HFFc6 (cell line): ENCODE measurements at regions not wholly inside any gene's neighbourhood (a gene's known extent, or its start where the extent isn't known, plus 50 kb on each side); places are given as distances from the start of the nearest gene placed in this dataset.

Experiments
- DNase-seq: peaks from one replicate; pipeline ENCODE4 v3.0.0-alpha.2; 2018
- H3K27ac Mint-ChIP-seq: 2 replicates; pipeline ENCODE4 v1.8.0; 2020; ENCODE audit warnings: mild to moderate bottlenecking, mixed read lengths
- H3K27me3 Mint-ChIP-seq: 2 replicates; pipeline ENCODE4 v1.8.0; 2021; ENCODE audit warnings: mild to moderate bottlenecking, moderate library complexity, mixed read lengths; ENCODE audit not compliant: insufficient read depth
- H3K36me3 Mint-ChIP-seq: 2 replicates; pipeline ENCODE4 v1.8.0; 2021; ENCODE audit warnings: low read depth, mixed read lengths
- H3K4me1 Mint-ChIP-seq: 2 replicates; pipeline ENCODE4 v1.8.0; 2020; ENCODE audit warnings: low read depth, mixed read lengths
- H3K4me3 Mint-ChIP-seq: 2 replicates; pipeline ENCODE4 v1.8.0; 2020; ENCODE audit warnings: mild to moderate bottlenecking, moderate library complexity, mixed read lengths
- H3K9me3 Mint-ChIP-seq: 2 replicates; pipeline ENCODE4 v1.8.0; 2020; ENCODE audit warnings: mild to moderate bottlenecking, mixed read lengths
- TF ChIP-seq, protein P1 (sequence below): fragments of 200-600 bp; sonication (generic); IDR thresholded peaks from 2 replicates; pipeline ENCODE4 v1.5.0; 2021; ENCODE audit warnings: antibody characterized with exemption, mild to moderate bottlenecking

- H3K27me3 Mint-ChIP-seq, result peaks cover 8% of the 10 kb centered on the region
- DNase-seq, result no peak
- TF ChIP-seq, protein P1, sequence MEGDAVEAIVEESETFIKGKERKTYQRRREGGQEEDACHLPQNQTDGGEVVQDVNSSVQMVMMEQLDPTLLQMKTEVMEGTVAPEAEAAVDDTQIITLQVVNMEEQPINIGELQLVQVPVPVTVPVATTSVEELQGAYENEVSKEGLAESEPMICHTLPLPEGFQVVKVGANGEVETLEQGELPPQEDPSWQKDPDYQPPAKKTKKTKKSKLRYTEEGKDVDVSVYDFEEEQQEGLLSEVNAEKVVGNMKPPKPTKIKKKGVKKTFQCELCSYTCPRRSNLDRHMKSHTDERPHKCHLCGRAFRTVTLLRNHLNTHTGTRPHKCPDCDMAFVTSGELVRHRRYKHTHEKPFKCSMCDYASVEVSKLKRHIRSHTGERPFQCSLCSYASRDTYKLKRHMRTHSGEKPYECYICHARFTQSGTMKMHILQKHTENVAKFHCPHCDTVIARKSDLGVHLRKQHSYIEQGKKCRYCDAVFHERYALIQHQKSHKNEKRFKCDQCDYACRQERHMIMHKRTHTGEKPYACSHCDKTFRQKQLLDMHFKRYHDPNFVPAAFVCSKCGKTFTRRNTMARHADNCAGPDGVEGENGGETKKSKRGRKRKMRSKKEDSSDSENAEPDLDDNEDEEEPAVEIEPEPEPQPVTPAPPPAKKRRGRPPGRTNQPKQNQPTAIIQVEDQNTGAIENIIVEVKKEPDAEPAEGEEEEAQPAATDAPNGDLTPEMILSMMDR, result no peak
- no peak overlapping the region for H3K27ac Mint-ChIP-seq
- no peak overlapping the region for H3K4me3 Mint-ChIP-seq
- H3K36me3 Mint-ChIP-seq, result no peaks in the 10 kb centered on the region
- H3K9me3 Mint-ChIP-seq, result peaks cover 23% of the 10 kb centered on the region; the same call in 1 of the 2 replicates
- H3K4me1 Mint-ChIP-seq, result no peaks in the 10 kb centered on the region
Measured at GRCh38 chr20:48205281-48205782, 420.1 kb upstream of the SULF2 start.

GRCh38 chr20:48204499-48204898 lies 419.2 kb upstream of the SULF2 start:
- DNase-seq, result no peak
- H3K4me3 Mint-ChIP-seq, result no peak overlapping the region
- no peak overlapping the region for H3K27ac Mint-ChIP-seq
- H3K36me3 Mint-ChIP-seq, result no peaks in the 10 kb centered on the region
- H3K9me3 Mint-ChIP-seq, result peaks cover 23% of the 10 kb centered on the region; the same call in 1 of the 2 replicates
- no peaks in the 10 kb centered on the region for H3K4me1 Mint-ChIP-seq
- TF ChIP-seq, protein P1, result no peak
- H3K27me3 Mint-ChIP-seq, result peaks cover 8% of the 10 kb centered on the region

DNA sequence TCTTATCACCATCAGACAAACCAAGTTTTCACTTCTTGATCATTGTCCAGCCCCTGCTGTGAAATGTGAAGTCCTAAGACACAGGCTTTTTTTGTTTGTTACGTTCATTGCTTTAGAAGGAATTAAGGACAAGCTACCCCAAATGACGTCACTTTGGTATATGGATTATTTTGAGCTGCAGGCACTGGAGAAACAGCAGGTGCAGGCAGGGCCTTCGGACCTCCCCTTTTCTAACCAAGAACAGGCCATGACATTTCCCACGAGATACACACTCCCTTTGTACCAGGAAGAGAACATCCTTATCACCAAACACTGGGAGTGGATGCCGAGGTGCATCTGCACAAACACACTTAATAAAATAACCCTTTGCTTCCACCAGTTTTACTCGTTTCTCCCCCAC lies 418.0 kb upstream of the SULF2 start:
- no peaks in the 10 kb centered on the region for H3K36me3 Mint-ChIP-seq
- no peak overlapping the region for H3K4me3 Mint-ChIP-seq
- peaks cover 23% of the 10 kb centered on the region; the same call in 1 of the 2 replicates for H3K9me3 Mint-ChIP-seq
- TF ChIP-seq, protein P1, result no peak
- peaks cover 8% of the 10 kb centered on the region for H3K27me3 Mint-ChIP-seq
- H3K4me1 Mint-ChIP-seq, result no peaks in the 10 kb centered on the region
- no peak for DNase-seq
- no peak overlapping the region for H3K27ac Mint-ChIP-seq

DNA sequence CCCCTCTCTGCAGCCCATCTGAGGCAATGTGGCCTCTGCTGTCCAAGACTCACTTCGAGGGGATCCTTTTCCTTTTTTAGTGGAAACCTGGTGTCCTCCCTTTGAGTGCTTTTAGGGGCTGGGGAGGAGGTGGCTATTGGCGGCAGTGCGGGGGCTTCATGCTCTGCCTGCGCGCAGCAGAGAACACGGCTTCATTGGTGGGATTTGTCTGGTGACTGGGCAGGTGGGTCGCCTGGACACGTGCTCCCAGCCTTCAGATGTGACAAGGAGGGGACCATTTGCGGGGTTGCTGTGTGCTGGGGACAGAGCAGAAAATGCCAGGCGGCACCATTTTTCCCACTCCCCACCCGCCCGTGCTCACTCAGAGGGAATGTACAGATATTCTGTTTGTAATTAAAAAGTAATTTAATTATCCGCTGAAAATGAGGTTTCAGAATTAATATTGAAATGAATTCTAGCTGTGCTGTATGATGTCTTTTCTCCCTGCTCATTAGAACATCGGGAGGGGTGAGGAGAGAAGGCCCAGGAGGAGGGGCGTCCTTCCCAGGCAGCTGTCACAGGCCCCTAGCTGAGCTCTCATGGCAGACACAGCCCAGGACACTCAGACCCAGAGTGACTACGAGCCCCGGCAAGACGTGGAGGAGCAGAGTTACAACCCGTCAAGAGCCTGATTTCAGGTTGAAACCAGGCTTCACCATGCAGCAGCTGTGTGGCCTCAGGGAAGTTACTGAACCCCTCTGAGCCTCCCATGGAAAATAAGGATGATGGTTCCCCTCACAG lies 417.2 kb upstream of the SULF2 start:
- Mint-ChIP-seq H3K9me3 (peaks cover 24% of the 10 kb centered on the region; the same call in 1 of the 2 replicates), H3K27me3 (peaks cover 6% of the 10 kb centered on the region), H3K27ac (no peak overlapping the region), H3K36me3 (no peaks in the 10 kb centered on the region), H3K4me3 (no peak overlapping the region), H3K4me1 (no peaks in the 10 kb centered on the region)
- TF ChIP-seq, protein P1, result no peak
- DNase-seq, result no peak

GRCh38 chr20:48201885-48202284 lies 416.6 kb upstream of the SULF2 start:
- Mint-ChIP-seq H3K4me1 (no peaks in the 10 kb centered on the region), H3K27me3 (peaks cover 8% of the 10 kb centered on the region), H3K9me3 (peaks cover 24% of the 10 kb centered on the region; the same call in 1 of the 2 replicates), H3K27ac (no peak overlapping the region), H3K4me3 (no peak overlapping the region), H3K36me3 (no peaks in the 10 kb centered on the region)
- DNase-seq, result no peak
- TF ChIP-seq, protein P1, result no peak
